DND-41 (cell line): ENCODE measurements at regions not wholly inside any gene's neighbourhood (a gene's known extent, or its start where the extent isn't known, plus 50 kb on each side); places are given as distances from the start of the nearest gene placed in this dataset.

Source experiments
- CTCF ChIP-seq: IDR thresholded peaks from 2 replicates; pipeline ENCODE4 v1.5.1; 2012; ENCODE audit warnings: borderline replicate concordance, low read length, moderate library complexity, mild to moderate bottlenecking; ENCODE audit not compliant: poor library complexity, severe bottlenecking; ENCODE audit errors: extremely low read depth
- EZH2 ChIP-seq: IDR thresholded peaks from 3 replicates; pipeline ENCODE4 v1.6.1; 2012; ENCODE audit warnings: borderline replicate concordance, low read depth, mild to moderate bottlenecking, moderate library complexity, low read length, inconsistent platforms; ENCODE audit not compliant: severe bottlenecking

GRCh38 chr9:126235336-126236243 is 91.0 kb upstream of the MVB12B start:
- TF ChIP-seq CTCF: no peak
- TF ChIP-seq EZH2: no peak
